SK-N-MC (cell line): ENCODE measurements at regions not wholly inside any gene's neighbourhood (a gene's known extent, or its start where the extent isn't known, plus 50 kb on each side); places are given as distances from the start of the nearest gene placed in this dataset.

Experiments used
- DNase-seq: peaks from one replicate; pipeline ENCODE4 v3.0.0-alpha.2; 2011; ENCODE audit warnings: low read depth, low spot score
- H3K27ac ChIP-seq: fragments of 200-600 bp; sonication (generic); 2 replicates; pipeline ENCODE4 v1.5.1; 2016; ENCODE audit warnings: mixed run types
- H3K36me3 ChIP-seq: fragments of 200-600 bp; sonication (generic); 2 replicates; pipeline ENCODE4 v1.6.1; 2017; ENCODE audit warnings: antibody characterized with exemption, low read length, mixed read lengths; ENCODE audit not compliant: insufficient read depth
- H3K4me3 ChIP-seq: fragments of 200-600 bp; sonication (generic); 2 replicates; pipeline ENCODE4 v1.5.1; 2016
- H3K9ac ChIP-seq: fragments of 200-600 bp; sonication (generic); 2 replicates; pipeline ENCODE4 v1.8.0; 2017; ENCODE audit warnings: mixed run types, mixed read lengths; ENCODE audit not compliant: insufficient read length
- H3K9me3 ChIP-seq: fragments of 200-600 bp; sonication (generic); 2 replicates; pipeline ENCODE4 v1.6.1; 2017; ENCODE audit warnings: low read depth, mild to moderate bottlenecking, antibody characterized with exemption, low read length, moderate library complexity, mixed read lengths
- EZH2 ChIP-seq: fragments of 200-600 bp; sonication (generic); IDR thresholded peaks from one replicate; pipeline ENCODE4 v1.6.1; 2017; ENCODE audit warnings: antibody characterized with exemption
- FOXP2 ChIP-seq: optimal IDR thresholded peaks from 2 replicates; pipeline ENCODE3; 2011; ENCODE audit warnings: mild to moderate bottlenecking, moderate library complexity; ENCODE audit not compliant: insufficient read depth; ENCODE audit errors: extremely low read length, control extremely low read depth
- POLR2AphosphoS5 ChIP-seq: IDR thresholded peaks from 2 replicates; pipeline ENCODE4 v1.6.1; 2012; ENCODE audit warnings: mild to moderate bottlenecking, low read depth, low read length, borderline replicate concordance

DNA sequence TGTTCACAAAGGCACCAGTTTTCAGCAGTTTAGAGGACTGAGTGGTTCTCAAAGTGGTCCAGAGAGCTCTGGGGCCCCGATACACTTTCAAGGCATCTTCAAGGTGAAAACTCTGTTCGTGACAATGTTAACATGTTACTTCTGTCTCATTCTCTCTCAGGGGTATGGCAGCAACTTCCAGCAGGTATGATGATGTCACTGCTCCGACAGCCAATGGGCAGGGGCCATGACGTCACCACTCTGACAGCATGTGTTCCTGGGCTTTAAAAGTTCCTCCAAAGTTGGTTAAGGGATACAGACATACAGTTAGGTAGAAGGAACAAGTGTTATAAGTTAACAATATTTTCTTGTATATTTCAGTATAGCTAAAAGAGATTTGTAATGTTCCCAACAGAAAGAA lies 87.9 kb downstream of the KLF15 start:
- Histone ChIP-seq H3K4me3 (no peak overlapping the region), H3K27ac (0 out of 2 replicates have a peak overlapping the region, but pooled peaks have one; percentile 71), H3K9me3 (peaks cover 3% of the 10 kb centered on the region; the same call in 1 of the 2 replicates), H3K36me3 (no peaks in the 10 kb centered on the region), H3K9ac (no peak overlapping the region)
- TF ChIP-seq FOXP2 (no peak), EZH2 (no peak), POLR2AphosphoS5 (no peak)
- DNase-seq = no peak

DNA sequence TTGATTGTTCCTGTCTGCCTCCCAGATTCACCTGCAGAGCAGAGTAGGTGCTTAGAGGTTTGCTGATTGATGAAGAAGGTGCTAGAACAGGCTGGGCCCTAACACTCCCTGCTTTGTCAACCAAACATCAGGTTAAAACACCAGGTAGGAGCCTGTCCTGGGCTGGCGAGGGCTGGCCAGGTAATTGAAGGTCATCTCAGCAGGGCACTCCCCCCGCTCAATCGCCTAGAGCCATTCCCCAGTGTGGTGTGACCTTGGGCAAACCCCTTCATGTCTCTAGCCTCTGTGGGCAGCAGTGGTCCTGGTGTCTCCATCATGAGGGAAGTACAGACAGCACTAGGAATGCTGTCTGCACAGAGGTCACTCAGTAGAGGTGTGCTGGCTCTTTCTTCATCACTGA lies 88.3 kb downstream of the KLF15 start:
- Histone ChIP-seq H3K9ac (no peak overlapping the region), H3K36me3 (no peaks in the 10 kb centered on the region), H3K4me3 (no peak overlapping the region), H3K27ac (no peak overlapping the region), H3K9me3 (peaks cover 3% of the 10 kb centered on the region; the same call in 1 of the 2 replicates)
- DNase-seq = no peak
- TF ChIP-seq EZH2 = no peak
- TF ChIP-seq POLR2AphosphoS5 = no peak
- no peak for TF ChIP-seq FOXP2

DNA sequence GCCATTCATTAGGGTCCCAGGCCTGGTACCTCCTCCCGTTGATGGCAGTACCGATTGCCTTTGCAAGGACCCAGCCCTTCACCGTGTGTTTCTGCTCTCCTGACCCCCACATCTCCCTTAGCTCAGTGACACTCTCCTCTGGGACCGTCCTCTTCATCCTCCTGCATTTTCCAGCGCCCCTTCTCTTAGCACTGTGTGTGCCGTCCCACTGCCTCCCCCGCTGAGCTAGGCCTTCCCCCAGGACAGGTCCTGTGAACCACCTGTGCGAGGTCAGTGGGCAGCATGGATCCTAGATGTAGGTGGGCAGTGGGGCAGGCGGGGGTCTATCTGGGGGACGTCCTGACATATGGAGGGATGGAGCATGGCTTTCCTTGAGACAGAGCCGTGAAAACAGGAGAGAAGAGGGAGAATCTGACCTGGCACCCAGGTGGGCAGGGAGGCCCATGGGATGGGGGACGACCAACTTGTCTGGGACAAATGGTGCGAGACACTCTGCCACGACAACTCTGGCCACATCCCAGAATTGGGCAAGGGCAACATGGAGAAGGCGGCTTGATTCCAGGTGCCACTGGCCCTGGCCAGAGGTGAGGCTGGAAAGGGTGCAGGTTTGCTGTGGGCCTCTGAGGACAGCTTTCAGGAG lies 87.7 kb upstream of the ALDH1L1 start:
- Histone ChIP-seq H3K9me3 (peaks cover 3% of the 10 kb centered on the region; the same call in 1 of the 2 replicates), H3K4me3 (no peak overlapping the region), H3K9ac (no peak overlapping the region), H3K36me3 (no peaks in the 10 kb centered on the region), H3K27ac (no peak overlapping the region)
- DNase-seq = no peak
- no peak for TF ChIP-seq FOXP2
- no peak for TF ChIP-seq POLR2AphosphoS5
- no peak for TF ChIP-seq EZH2

DNA sequence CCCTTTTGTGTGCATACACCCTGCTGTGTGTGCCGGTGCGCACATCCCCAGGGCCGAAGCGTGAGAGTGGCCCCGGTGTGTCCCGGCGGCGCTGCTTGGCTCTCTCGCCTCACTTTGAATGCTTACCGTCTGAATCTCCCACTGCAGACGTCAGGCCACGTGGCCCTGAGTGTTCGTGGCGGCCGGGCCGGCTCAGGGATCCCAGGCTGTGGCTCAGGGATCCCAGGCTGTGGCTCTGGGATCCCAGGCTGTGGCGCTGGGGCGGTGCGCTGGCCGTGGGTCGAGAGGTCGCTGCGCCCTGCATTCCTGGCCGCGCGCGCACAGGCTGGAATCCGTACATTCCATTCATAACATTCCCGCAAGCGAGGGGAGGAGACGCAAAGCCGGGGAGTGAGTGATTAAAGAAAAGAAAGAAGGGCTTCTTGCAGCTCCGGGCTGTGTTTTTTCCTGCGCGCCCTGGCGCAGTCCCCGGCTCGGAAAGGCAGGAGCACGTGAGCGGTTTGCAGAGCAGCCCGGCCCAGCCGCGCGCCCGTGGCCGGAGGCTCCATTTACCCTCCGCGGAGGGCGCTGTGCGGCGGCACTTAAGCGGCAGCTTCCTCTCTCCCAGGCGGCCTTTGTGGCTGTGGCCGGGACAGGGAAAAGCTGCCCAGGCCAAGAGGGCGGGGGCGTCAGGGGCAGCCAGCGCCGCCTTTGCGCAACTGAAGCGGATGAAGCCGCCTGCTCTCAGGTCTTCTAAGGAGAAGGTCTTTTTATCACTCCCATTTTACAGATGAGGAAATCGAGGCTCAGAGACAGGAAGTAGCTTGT lies 87.0 kb upstream of the ALDH1L1 start:
- H3K36me3 ChIP-seq = no peaks in the 10 kb centered on the region
- H3K9me3 ChIP-seq = peaks cover 3% of the 10 kb centered on the region; the same call in 1 of the 2 replicates
- H3K9ac ChIP-seq = no peak overlapping the region
- H3K4me3 ChIP-seq = no peak overlapping the region
- no peak for DNase-seq
- no peak overlapping the region for H3K27ac ChIP-seq
- TF ChIP-seq EZH2 = no peak
- TF ChIP-seq FOXP2 = no peak
- TF ChIP-seq POLR2AphosphoS5 = no peak

DNA sequence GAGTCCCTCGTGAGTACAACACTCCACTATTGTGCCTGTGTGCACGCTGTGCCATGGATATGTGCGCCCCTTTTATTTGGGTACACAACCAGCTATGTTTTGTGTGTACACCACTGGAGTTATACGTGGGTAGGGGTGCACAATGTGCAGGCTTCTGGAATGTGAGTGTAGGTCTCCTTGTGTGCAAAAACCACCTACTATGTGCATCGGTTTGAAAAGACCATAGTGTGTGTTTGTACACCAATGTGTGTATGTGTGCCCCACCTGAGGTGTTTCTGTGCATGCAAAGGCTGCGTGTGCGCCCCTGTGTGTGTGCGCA lies 86.4 kb upstream of the ALDH1L1 start:
- no peak for DNase-seq
- H3K36me3 ChIP-seq = no peaks in the 10 kb centered on the region
- no peak for TF ChIP-seq FOXP2
- no peak for TF ChIP-seq EZH2
- TF ChIP-seq POLR2AphosphoS5 = no peak
- no peak overlapping the region for H3K4me3 ChIP-seq
- peaks cover 3% of the 10 kb centered on the region; the same call in 1 of the 2 replicates for H3K9me3 ChIP-seq
- no peak overlapping the region for H3K9ac ChIP-seq
- no peak overlapping the region for H3K27ac ChIP-seq

DNA sequence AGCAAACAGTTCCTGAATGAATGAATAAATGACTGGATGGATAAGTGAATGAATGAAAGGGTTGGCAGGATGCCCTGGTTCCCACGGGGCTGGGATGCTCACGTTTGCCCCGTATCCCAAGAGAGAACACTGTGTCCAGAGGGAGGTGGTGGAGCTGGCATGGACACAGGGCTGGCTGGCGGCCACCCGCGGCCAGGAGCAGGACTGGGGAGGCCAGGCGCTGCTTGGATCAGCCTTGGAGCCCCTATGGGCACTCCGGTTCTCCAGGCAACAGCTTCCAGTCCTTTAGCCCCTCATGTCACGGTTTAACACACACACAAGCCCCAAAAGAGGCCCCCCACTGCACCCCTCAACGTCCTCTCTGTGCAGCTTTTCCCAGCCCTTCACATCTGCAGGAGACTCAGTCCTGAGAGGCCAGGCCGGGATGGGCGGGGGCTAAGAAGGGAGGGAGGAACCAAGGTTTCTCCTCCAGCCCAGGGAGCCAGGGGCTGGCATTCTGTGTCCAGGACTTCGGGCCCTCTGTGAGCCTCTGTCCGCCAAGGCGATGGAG lies 86.0 kb upstream of the ALDH1L1 start:
- no peak overlapping the region for H3K27ac ChIP-seq
- DNase-seq = no peak
- no peaks in the 10 kb centered on the region for H3K36me3 ChIP-seq
- no peak overlapping the region for H3K9ac ChIP-seq
- TF ChIP-seq EZH2 (no peak), POLR2AphosphoS5 (no peak), FOXP2 (no peak)
- H3K9me3 ChIP-seq = peaks cover 3% of the 10 kb centered on the region; the same call in 1 of the 2 replicates
- no peak overlapping the region for H3K4me3 ChIP-seq

DNA sequence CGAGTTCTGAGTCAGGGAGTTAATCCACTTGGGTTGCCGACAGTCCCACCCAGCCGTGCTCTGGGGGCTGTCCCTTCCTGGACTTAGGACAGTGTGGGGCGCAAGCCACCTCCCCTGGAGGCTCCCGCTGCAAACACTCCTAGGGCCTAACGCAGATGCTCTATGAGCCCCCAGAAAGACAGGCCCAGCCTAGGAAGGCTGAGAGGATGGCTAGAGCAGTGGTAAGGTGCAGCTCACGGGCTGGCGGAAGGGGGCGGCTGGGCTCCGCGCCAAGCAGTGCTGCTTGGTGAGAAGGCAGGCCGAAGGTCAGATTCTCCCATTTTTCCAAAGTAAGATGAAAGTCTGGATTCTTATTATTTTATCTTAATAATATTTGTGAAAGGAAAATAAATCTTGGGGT lies 84.6 kb upstream of the ALDH1L1 start:
- no peak for TF ChIP-seq EZH2
- no peak for TF ChIP-seq POLR2AphosphoS5
- no peak for TF ChIP-seq FOXP2
- Histone ChIP-seq H3K4me3 (no peak overlapping the region), H3K9ac (no peak overlapping the region), H3K27ac (no peak overlapping the region), H3K9me3 (no peaks in the 10 kb centered on the region), H3K36me3 (no peaks in the 10 kb centered on the region)
- no peak for DNase-seq

DNA sequence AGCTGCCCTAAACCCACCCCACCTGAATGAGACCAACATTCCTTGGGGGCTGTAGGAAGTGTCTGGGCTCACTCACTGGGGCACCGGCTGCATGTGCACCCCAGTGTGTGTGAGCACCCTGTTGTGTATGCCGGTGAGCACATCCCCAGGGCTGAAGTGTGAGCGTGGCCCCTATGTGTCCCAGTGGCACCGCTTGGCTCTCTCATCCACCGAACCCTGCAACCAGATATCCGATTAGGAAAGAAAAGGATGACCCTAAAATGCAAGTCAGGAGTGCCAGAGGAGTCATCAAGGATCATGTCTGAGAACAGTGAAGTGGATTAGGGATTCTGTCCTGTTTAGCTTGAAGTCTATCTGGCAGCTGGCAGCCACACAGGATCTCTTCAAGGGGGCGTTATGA lies 84.0 kb upstream of the ALDH1L1 start:
- Histone ChIP-seq H3K27ac (no peak overlapping the region), H3K9ac (peak overlapping the region; percentile 2), H3K4me3 (no peak overlapping the region), H3K36me3 (no peaks in the 10 kb centered on the region), H3K9me3 (no peaks in the 10 kb centered on the region)
- TF ChIP-seq FOXP2 (no peak), POLR2AphosphoS5 (no peak), EZH2 (no peak)
- DNase-seq = no peak
